ENCODE measurements at regions not wholly inside any gene's neighbourhood (a gene's known extent, or its start where the extent isn't known, plus 50 kb on each side); places are given as distances from the start of the nearest gene placed in this dataset.

- TF ChIP-seq CTCF (IDR thresholded peaks at IDR 0.05; ENCODE audit: poor library complexity), result no peak
- TF ChIP-seq EZH2phosphoT487 (IDR thresholded peaks at IDR 0.05; ENCODE audit: low read depth, severe bottlenecking, unreplicated experiment), result no peak
- TF ChIP-seq EZH2 (IDR thresholded peaks at IDR 0.05; ENCODE audit: borderline replicate concordance), result no peak
Measured at GRCh38 chr5:89480406-89481007, 597.5 kb upstream of the MEF2C start.
